Esophagus muscularis mucosa (tissue), 3 donors: ENCODE measurements at regions not wholly inside any gene's neighbourhood (a gene's known extent, or its start where the extent isn't known, plus 50 kb on each side); places are given as distances from the start of the nearest gene placed in this dataset.

Source experiments
- CTCF ChIP-seq, 3 experiments: fragments of 200-600 bp in 2 of 3; fragments of 450-650 bp in 1 of 3; sonication (generic) in 2 of 3; IDR thresholded peaks; one replicate each; pipeline ENCODE4 v1.5.1; 2017 to 2019; ENCODE audit warnings: antibody characterized with exemption in 3 of 3, mild to moderate bottlenecking in 2 of 3, moderate library complexity in 1 of 3
- EP300 ChIP-seq: sonication (generic); formaldehyde crosslinking; IDR thresholded peaks from one replicate; pipeline ENCODE4 v1.6.1; 2017; ENCODE audit warnings: antibody characterized with exemption

- TF ChIP-seq CTCF (IDR thresholded peaks at IDR 0.05) (no peak), EP300 (no peak)
Observed at GRCh38 chr19:30648866-30649862, 277.0 kb downstream of the ZNF536 start.
